ENCODE measurements at regions not wholly inside any gene's neighbourhood (a gene's known extent, or its start where the extent isn't known, plus 50 kb on each side); places are given as distances from the start of the nearest gene placed in this dataset.

DNA sequence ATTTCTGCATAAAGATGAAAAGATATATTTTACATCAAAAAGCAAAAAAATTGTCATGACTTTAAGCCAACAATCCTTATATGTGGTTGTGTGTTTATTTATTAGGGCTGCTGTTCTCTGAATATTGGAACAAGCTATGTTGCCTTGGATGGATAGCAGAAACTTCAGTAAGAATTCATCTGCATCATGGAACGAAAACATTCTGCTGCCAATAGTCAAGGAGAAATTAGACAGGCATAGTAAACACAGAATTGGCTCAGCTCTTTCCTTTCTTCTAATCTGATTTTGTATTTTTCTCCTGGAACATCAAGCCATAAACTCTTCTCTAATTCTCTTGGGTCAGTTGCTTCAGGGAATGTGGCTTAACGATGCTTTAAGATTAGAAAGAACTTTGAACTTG lies 1257.0 kb downstream of the NLGN4X start:
- H3K9me3 ChIP-seq: no peaks in the 10 kb centered on the region
- WGBS, 2 donors: 57 to 64% methylated on average over 2 of the region's 2 CpGs
- no peak for DNase-seq
- no peaks in the 10 kb centered on the region for H3K36me3 ChIP-seq
- intact Hi-C loops (cut with DNase I): no loop called here
- no peak overlapping the region for H3K4me3 ChIP-seq
- no peaks in the 10 kb centered on the region for H3K4me1 ChIP-seq
- TF ChIP-seq EP300 (IDR thresholded peaks at IDR 0.05) (no peak), POLR2AphosphoS5 (IDR thresholded peaks at IDR 0.05) (no peak), POLR2A (IDR thresholded peaks at IDR 0.05) (no peak)
- TF ChIP-seq, protein P1, sequence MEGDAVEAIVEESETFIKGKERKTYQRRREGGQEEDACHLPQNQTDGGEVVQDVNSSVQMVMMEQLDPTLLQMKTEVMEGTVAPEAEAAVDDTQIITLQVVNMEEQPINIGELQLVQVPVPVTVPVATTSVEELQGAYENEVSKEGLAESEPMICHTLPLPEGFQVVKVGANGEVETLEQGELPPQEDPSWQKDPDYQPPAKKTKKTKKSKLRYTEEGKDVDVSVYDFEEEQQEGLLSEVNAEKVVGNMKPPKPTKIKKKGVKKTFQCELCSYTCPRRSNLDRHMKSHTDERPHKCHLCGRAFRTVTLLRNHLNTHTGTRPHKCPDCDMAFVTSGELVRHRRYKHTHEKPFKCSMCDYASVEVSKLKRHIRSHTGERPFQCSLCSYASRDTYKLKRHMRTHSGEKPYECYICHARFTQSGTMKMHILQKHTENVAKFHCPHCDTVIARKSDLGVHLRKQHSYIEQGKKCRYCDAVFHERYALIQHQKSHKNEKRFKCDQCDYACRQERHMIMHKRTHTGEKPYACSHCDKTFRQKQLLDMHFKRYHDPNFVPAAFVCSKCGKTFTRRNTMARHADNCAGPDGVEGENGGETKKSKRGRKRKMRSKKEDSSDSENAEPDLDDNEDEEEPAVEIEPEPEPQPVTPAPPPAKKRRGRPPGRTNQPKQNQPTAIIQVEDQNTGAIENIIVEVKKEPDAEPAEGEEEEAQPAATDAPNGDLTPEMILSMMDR (IDR thresholded peaks at IDR 0.05): no peak
- no peak overlapping the region for H3K27ac ChIP-seq
- no peaks in the 10 kb centered on the region for H3K27me3 ChIP-seq

DNA sequence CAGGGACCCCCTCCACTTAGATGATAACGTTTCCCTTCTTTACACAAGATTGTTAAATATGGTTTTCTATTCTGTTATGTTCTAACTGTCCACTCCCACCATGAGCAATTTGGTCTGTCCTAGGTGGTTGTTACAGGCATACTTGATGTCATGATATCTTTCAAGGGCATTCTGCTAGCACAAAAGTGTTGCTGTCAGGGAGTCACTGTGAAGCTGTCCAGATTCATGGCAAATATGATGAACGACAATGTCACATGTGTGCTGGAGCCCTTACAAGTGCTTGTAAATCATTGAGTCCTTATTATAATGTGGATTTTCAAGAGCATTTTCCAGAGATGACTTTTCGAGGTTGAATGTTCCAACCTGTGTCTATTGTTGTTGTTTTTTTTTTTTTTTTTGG lies 1250.7 kb upstream of the PRKX start:
- H3K9me3 ChIP-seq: no peaks in the 10 kb centered on the region
- intact Hi-C loops (cut with DNase I): no loop called here
- WGBS, 2 donors: 59 to 80% methylated on average over 3 of the region's 3 CpGs
- no peaks in the 10 kb centered on the region for H3K27me3 ChIP-seq
- H3K4me3 ChIP-seq: no peak overlapping the region
- no peaks in the 10 kb centered on the region for H3K36me3 ChIP-seq
- TF ChIP-seq EP300 (IDR thresholded peaks at IDR 0.05) (no peak), POLR2AphosphoS5 (IDR thresholded peaks at IDR 0.05) (no peak), POLR2A (IDR thresholded peaks at IDR 0.05) (no peak)
- TF ChIP-seq, protein P1 (IDR thresholded peaks at IDR 0.05): no peak
- no peak overlapping the region for H3K27ac ChIP-seq
- no peak for DNase-seq
- H3K4me1 ChIP-seq: no peaks in the 10 kb centered on the region

DNA sequence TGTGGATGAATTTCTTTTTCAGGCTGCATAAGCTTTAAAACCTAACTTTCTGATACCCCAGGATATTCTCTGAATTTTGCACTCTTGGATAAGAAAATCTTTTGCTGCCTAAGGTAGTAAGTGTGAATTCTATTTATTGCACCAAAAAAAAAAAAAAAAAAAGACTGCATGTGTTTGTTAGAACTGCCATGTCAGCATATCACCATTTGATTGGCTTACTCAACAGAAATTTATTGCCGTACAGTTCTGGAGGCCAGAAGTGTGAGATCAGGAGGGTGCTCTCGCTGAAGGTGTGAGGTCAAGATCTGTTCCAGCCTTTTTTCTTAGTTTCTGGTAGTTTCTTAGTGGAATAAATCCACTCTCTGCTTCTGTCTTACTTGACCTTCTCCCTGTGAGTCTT lies 1250.0 kb upstream of the PRKX start:
- Histone ChIP-seq H3K36me3 (no peaks in the 10 kb centered on the region), H3K4me3 (no peak overlapping the region), H3K4me1 (no peaks in the 10 kb centered on the region), H3K9me3 (no peaks in the 10 kb centered on the region), H3K27ac (no peak overlapping the region), H3K27me3 (no peaks in the 10 kb centered on the region)
- WGBS, 2 donors: 90 to 96% methylated on average over 2 of the region's 2 CpGs
- no peak for DNase-seq
- intact Hi-C loops (cut with DNase I): no loop called here
- no peak for TF ChIP-seq EP300 (IDR thresholded peaks at IDR 0.05)
- TF ChIP-seq POLR2A (IDR thresholded peaks at IDR 0.05): no peak
- TF ChIP-seq, protein P1 (IDR thresholded peaks at IDR 0.05): no peak
- no peak for TF ChIP-seq POLR2AphosphoS5 (IDR thresholded peaks at IDR 0.05)

DNA sequence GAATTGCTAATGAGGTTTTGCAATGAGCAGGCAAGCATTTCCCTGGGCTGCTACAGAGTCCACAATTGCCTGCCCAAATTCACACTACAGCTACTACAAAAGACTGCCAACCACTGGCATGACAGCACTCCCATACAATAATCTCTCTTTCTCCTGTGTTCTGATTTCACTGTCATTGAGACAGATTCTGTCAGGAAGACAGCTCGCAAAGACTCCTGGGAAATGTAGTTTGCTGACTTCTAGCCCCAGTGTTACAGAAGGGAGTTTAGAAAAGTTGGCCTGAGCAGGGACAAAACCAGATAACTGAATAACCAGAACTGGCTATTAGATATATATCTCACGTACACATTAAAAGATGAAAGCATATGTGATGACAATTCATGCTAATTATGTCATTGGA lies 1231.3 kb upstream of the PRKX start:
- H3K27me3 ChIP-seq: no peaks in the 10 kb centered on the region
- TF ChIP-seq POLR2A (IDR thresholded peaks at IDR 0.05) (no peak), POLR2AphosphoS5 (IDR thresholded peaks at IDR 0.05) (no peak), EP300 (IDR thresholded peaks at IDR 0.05) (no peak)
- TF ChIP-seq, protein P1 (IDR thresholded peaks at IDR 0.05): no peak
- no peaks in the 10 kb centered on the region for H3K9me3 ChIP-seq
- no peak for DNase-seq
- no peak overlapping the region for H3K27ac ChIP-seq
- intact Hi-C loops (cut with DNase I): no loop called here
- 72 to 77% methylated on average over 2 of the region's 2 CpGs for WGBS, 2 donors
- H3K4me1 ChIP-seq: no peaks in the 10 kb centered on the region
- no peaks in the 10 kb centered on the region for H3K36me3 ChIP-seq
- no peak overlapping the region for H3K4me3 ChIP-seq

DNA sequence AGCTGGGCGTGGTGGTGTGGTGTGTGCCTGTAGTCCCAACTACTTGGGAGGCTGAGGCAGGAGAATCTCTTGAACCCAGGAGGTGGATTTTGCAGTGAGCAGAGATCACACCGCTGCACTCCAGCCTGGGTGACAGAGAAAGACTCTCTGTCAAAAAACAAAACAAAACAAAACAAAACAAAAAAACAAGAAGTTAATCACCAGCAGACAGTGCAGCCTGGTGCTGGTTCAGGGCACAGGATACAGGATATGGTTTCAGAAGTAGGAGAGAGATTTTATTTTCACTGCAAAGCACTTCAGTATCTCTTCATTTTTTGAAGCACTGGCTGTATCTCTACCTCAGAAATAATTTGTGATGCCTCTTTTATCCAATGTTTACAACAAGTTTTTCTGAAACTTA lies 1222.9 kb upstream of the PRKX start:
- Histone ChIP-seq H3K9me3 (no peaks in the 10 kb centered on the region), H3K36me3 (no peaks in the 10 kb centered on the region), H3K27me3 (no peaks in the 10 kb centered on the region), H3K4me3 (no peak overlapping the region), H3K27ac (peak overlapping the region in 1 of 4 donors; percentile 27), H3K4me1 (no peaks in the 10 kb centered on the region)
- intact Hi-C loops (cut with DNase I): no loop called here
- no peak for DNase-seq
- 65 to 72% methylated on average over 2 of the region's 2 CpGs for WGBS, 2 donors
- TF ChIP-seq, protein P1 (IDR thresholded peaks at IDR 0.05): no peak
- TF ChIP-seq POLR2AphosphoS5 (IDR thresholded peaks at IDR 0.05) (no peak), POLR2A (IDR thresholded peaks at IDR 0.05) (no peak), EP300 (IDR thresholded peaks at IDR 0.05) (no peak)

All from sigmoid colon (tissue), 6 donors.